GM21515 (cell line): ENCODE measurements at regions not wholly inside any gene's neighbourhood (a gene's known extent, or its start where the extent isn't known, plus 50 kb on each side); places are given as distances from the start of the nearest gene placed in this dataset.
"Not testable (repeated sequence)": the region's sequence is repeated elsewhere in the genome, so short reads cannot be mapped to it uniquely, and the experiment has no call there.

ENCODE experiments used
- ATAC-seq: cut with Tn5 transposase; IDR thresholded peaks from one replicate; pipeline ENCODE4 v1.9.1; 2021; ENCODE audit not compliant: unreplicated experiment

DNA sequence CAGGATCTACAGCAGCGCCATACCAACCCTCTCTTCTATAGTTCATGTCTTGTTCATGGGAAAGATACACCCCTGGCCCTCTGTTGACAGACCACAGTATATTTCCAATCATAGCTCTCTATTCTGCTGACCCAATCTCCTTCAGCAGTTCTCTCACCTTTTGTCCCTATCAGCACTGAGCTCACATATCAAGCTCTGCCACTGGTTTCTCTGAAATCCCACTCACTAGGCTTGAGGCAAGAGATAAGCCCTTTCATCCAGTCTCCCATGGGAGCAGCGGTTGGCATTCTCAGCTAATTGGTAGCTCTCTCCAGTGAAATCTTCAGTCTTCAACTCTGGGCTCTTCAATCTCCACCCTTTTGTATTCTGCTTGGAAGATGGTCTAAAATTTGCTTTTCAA, 313.4 kb downstream of the GJA1 start:
- ATAC-seq = no peak

DNA sequence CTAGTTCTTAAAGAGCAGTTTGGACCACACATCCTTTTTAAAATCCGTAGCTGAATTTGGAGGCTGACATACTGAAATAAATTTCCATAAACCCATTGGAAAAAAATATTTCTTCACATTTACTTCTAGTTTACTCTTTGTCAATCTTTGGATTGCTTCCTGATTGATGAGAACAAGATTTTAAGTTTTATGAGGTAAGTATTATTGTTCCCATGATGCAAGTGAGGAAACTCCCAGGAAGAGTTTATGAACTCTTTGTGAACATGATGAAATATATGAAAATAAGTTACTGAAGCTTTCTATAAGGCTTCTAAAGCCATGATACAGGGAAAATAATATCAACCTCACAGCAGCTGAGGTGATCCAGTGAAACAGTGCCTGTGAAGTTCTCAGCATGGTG, 320.0 kb downstream of the GJA1 start:
- no peak for ATAC-seq

GRCh38 chr6:121756666-121757065, 321.2 kb downstream of the GJA1 start:
- ATAC-seq = no peak

DNA sequence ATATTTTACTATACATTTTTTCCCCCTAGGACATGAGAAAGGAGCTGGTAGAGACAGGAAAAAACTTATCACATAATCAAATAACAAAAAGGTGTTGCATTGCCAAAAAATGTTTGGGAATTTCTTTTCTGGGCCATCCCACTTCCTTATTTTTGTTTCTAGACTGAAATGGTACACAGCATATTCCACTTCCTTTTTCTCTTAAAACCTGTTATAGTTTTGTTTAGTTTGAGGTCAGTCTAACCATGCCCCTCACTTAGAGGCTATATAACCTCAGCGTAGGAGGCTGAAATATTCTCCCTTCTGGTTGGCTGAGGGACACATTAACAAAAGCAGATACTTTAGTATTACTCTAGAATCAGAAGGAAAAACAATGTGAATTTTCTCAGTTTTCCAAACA, 323.9 kb downstream of the GJA1 start:
- ATAC-seq = no peak

DNA sequence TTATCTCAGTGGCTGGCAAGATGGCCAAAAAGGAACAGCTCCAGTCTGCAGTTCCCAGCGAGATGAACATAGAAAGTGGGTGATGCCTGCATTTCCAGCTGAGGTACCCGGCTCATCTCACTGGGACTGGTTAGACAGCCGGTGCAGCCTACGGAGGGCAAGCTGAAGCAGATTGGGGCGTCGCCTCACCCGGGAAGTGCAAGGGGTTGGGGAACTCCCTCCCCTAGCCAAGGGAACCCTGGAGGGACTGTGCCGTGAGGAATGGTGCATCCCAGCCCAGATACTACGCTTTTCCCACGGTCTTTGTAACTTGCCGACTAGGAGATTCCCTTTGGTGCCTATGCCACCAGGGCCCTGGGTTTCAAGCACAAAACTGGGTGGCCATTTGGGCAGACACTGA, 324.7 kb downstream of the GJA1 start:
- no peak for ATAC-seq

- no peak for ATAC-seq
Measured at GRCh38 chr6:121760745-121761144, 325.3 kb downstream of the GJA1 start.

DNA sequence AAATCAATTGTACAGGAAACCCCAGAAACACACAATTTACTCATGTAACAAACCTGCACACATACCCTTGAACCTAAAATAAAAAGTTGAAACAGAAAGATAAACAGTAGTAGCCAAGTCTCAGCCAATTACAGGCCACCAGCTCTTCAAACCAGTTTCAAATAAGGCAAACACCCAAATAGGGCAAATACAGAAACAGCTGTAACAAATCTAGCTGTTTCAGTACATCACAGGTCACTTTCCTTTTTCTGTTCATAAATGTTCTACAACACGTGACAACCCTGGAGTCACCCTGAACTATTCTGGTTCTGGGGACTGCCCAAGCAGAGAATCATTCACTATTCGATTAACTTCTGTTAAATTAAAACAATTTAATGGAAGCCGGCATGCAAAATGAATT, 329.0 kb downstream of the GJA1 start:
- ATAC-seq = peak; percentile 92

DNA sequence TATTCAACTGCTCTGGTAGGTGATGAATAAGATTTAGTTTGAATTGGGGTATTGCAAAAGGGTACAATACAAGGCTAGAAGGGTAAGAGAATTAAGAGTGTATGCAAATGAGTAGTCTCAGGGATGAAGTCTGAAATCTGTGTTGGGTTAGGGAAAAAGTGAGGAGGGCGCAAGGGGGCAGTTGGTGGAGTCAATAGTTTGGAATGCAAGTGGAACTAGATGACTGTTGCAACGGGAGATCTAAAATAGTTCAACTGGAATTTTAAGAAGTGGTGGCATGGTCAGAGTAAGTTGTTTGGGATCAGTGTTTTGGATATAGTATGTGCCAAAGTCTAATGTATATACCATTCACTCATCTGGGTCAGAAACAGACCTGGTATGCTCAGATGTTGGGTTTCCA, 329.6 kb downstream of the GJA1 start:
- no peak for ATAC-seq

GRCh38 chr6:121767211-121767610, 331.8 kb downstream of the GJA1 start:
- no peak for ATAC-seq

- ATAC-seq = no peak
Measured at GRCh38 chr6:121770943-121771342, 335.5 kb downstream of the GJA1 start.

GRCh38 chr6:121771937-121772720, 336.7 kb downstream of the GJA1 start:
- peak; percentile 85 for ATAC-seq

GRCh38 chr6:121776054-121776453, 340.6 kb downstream of the GJA1 start:
- no peak for ATAC-seq

GRCh38 chr6:121780325-121781321, 345.2 kb downstream of the GJA1 start:
- ATAC-seq = no peak

- ATAC-seq = no peak
Measured at GRCh38 chr6:121791396-121792315, 356.2 kb downstream of the GJA1 start.

DNA sequence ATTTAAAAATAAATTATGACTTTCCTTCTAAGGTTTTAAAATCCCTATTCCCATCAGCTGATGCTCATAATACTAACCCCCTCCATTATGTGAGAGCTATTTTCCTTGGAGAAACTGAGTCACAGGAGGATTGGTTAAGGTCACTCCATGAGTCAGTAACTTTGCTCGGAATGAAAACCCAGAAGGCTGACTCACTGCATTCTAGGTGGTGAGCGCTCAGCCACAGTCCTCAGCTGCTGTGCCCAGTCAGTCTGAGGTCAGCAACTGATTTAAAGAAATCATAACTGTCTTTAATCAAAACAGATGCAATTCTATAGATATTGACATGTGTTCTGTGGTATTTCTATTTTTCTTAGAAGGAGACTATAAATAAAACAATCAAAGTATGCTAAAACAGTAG, 359.2 kb downstream of the GJA1 start:
- ATAC-seq = no peak

- ATAC-seq = not testable (repeated sequence)
Measured at GRCh38 chr6:121797598-121797997, 362.2 kb downstream of the GJA1 start.

GRCh38 chr6:121798126-121798525, 362.7 kb downstream of the GJA1 start:
- not testable (repeated sequence) for ATAC-seq

GRCh38 chr6:121799574-121799973, 364.1 kb downstream of the GJA1 start:
- no peak for ATAC-seq

DNA sequence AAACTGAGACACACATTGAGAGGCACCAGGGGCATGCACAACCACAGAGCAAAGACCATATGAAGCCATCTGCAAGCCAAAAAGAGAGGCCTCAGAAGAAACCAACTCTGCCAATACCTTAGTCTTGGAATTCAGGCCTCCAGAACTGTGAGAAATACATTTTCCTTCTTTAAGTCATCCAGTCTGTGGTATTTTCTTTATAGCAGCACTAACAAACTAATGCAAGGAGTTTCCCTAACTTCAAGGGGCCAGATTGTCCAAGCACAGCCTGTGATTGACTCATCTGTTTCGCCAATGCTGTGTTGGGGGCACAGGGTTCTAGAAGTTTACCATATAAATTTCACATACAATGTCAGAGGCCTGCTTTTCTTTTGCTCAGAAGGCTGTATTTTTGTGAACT, 364.6 kb downstream of the GJA1 start:
- ATAC-seq = no peak

DNA sequence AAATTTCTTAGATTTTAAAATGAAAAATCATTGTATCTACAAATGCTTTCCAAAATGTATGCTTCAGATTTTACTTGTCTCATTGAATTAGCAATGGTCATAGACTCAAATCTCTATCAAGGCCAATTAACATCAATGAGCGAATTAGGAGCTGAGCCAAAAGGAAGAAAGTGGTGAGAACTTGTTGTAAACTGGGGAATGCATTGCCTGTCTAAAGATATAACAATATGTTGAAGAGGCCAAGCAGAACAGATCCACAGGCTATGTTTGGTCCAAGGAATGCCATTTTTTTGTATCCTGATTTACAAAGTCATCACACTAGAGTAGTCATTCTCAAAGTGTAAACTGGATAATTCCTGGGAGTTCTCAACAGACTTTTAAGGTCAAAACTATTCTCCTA, 370.7 kb downstream of the GJA1 start:
- no peak for ATAC-seq

DNA sequence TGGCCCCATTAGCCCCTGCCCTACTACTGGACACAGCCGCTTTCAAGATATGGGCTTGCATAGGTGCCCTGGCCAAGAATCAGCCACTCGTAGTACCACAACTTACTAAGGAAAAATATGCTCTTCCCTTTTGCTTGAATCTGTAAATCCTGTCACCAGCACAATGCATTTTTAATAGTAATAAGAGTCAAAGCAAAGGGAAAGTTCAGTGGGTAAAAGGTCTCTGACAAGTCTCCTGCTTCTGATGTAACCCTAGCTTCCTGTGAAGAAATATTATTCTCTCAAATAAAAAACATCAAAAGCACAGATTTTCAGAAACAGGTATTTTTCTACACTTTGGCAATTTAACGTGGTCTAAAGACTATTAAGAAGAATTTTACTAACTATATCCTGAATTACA, 373.8 kb downstream of the GJA1 start:
- no peak for ATAC-seq
